ENCODE measurements at regions not wholly inside any gene's neighbourhood (a gene's known extent, or its start where the extent isn't known, plus 50 kb on each side); places are given as distances from the start of the nearest gene placed in this dataset.

DNA sequence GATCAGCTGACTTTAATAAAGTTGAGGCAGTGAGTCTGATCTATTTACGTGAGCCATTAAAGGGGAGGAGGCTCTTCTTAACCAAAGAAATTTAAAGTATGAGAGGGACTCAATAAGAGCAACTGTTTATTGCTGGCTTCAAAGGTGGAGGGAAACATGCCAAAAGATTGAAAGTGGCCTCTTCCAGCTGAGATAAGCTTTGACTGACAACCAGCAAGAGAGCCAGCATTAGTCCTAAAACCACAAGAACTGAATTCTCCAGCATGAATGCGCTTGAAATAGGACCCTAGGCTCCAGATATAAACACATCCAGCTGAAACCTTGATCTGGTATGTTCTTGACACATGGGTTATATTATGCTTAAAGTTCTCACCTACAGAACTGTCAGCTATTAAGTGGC lies 123.1 kb upstream of the GJE1 start:
- DNase-seq (ENCODE audit: low read depth): no peak
- H3K4me3 ChIP-seq (ENCODE audit: low read length): no peak overlapping the region
- TF ChIP-seq, protein P1, sequence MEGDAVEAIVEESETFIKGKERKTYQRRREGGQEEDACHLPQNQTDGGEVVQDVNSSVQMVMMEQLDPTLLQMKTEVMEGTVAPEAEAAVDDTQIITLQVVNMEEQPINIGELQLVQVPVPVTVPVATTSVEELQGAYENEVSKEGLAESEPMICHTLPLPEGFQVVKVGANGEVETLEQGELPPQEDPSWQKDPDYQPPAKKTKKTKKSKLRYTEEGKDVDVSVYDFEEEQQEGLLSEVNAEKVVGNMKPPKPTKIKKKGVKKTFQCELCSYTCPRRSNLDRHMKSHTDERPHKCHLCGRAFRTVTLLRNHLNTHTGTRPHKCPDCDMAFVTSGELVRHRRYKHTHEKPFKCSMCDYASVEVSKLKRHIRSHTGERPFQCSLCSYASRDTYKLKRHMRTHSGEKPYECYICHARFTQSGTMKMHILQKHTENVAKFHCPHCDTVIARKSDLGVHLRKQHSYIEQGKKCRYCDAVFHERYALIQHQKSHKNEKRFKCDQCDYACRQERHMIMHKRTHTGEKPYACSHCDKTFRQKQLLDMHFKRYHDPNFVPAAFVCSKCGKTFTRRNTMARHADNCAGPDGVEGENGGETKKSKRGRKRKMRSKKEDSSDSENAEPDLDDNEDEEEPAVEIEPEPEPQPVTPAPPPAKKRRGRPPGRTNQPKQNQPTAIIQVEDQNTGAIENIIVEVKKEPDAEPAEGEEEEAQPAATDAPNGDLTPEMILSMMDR (IDR thresholded peaks at IDR 0.05; ENCODE audit: insufficient read depth, low read depth, low read length, missing control alignments): no peak

DNA sequence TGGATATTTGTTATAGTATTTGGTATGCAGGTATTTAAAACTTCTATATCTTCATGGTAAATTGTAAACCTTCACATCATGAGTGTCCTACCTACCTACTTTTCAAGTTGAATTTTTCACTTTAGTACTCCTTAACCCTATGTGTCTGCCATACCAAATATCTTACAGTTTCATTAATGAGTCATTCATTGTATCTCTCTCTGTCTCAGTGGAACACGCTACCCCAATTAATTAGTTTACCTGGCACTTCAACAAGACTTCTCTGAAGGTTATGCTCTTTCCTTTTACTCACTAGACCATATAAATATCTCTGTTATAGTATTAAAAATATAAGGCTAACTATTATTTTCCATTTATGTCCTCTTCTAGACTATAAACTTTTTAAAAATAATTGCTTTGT lies 123.9 kb upstream of the GJE1 start:
- TF ChIP-seq, protein P1 (IDR thresholded peaks at IDR 0.05; ENCODE audit: insufficient read depth, low read depth, low read length, missing control alignments): no peak
- DNase-seq (ENCODE audit: low read depth): peak; percentile 29
- H3K4me3 ChIP-seq (ENCODE audit: low read length): no peak overlapping the region

DNA sequence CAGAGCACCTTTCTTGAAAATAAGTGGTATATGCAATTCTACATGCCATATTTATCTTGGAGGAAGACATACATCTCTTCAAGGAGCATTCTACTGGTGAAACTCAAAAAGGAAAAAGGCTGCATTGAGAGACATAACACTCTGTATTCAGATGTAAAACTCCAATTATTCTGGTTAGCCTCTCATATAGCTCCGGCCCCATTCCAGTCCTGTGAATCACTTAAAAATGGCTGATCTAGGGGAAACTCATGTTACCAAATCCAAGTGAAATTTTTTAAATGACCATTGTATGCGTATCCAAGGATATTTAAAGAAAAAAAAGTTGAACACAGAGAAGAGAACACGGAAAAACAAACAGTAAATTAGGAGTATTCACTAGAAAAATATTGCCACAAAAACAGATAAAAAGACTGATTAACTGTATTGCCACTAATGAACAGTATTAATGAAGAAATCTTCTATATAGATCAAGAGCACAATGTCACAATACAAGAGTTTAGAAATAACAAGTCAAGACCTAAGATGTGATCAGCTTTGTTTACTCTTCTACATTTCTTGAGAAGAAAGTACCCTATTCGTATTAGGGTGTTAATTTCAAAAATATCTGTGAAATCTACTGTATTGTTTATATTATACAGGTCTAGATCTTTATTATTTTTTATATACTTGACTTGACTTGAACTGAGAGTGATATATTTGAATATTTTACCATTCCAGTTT lies 124.5 kb upstream of the GJE1 start:
- DNase-seq (ENCODE audit: low read depth): peak; percentile 7
- no peak overlapping the region for H3K4me3 ChIP-seq (ENCODE audit: low read length)
- TF ChIP-seq, protein P1 (IDR thresholded peaks at IDR 0.05; ENCODE audit: insufficient read depth, low read depth, low read length, missing control alignments): no peak

DNA sequence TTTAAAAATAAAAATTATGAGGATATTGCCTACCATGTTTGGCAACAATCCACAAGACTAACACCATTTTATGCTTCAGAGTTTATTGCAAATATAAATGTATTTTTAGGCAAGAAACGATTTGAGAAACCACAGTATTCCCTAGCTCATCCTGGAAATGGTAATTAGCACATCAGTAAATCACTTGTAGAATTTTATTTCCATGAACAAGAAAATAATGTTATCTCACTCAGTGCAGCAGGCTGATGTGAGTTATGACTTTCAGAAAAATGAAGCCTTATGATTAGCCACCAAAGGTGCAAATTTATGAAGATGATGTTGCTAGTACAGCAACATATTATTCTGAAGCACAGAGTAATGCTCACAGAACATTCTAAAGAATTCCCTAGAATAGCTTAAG lies 127.7 kb upstream of the GJE1 start:
- DNase-seq (ENCODE audit: low read depth): no peak
- TF ChIP-seq, protein P1 (IDR thresholded peaks at IDR 0.05; ENCODE audit: insufficient read depth, low read depth, low read length, missing control alignments): no peak

DNA sequence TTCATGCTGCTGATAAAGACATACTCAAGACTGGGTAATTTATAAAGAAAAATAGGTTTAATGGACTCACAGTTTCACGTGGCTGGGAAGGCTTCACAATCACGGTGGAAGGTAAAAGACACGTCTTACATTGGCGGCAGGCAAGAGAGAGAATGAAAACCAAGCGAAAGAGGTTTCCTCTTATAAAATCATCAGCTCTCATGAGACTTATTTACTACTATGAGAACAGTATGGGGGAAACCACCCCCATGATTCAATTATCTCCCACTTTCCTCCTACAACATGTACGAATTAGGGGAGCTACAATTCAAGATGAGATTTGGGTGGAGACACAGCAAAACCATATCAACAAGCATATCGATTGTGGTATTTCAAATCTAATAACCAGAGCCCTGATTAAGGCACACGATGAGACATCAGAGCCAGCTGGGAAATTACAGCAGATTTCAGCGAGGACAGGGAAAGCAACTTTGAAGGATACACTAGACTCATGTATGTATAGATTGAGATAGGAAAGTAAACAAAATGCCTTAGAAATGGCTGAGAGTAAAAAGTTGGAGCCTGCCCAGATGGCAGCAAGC lies 129.8 kb upstream of the GJE1 start:
- no peak for DNase-seq (ENCODE audit: low read depth)
- TF ChIP-seq, protein P1 (IDR thresholded peaks at IDR 0.05; ENCODE audit: insufficient read depth, low read depth, low read length, missing control alignments): no peak
- no peak overlapping the region for H3K4me3 ChIP-seq (ENCODE audit: low read length)

More for the DNA sequence above, 127.7 kb upstream of the GJE1 start:
- H3K4me3 ChIP-seq (ENCODE audit: low read length): no peak overlapping the region

DNA sequence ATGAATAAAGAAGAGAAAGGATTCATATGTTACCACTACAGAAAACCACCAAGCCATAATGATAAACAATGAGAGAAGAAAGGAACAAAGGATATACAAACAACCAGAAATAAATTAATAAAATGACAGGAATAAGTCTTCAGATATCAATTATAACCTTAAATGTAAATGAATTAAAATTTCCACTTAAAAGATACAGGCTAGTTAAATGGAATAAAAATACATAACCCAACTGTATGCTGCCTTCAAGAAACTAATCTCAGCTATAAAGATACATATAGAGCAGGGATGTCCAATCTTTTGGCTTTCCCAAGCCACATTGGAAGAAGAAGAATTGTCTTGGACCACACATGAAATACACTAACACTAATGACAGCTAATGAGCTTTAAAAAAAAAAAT lies 135.9 kb upstream of the GJE1 start:
- TF ChIP-seq, protein P1 (IDR thresholded peaks at IDR 0.05; ENCODE audit: insufficient read depth, low read depth, low read length, missing control alignments): no peak
- no peak for DNase-seq (ENCODE audit: low read depth)
- no peak overlapping the region for H3K4me3 ChIP-seq (ENCODE audit: low read length)

DNA sequence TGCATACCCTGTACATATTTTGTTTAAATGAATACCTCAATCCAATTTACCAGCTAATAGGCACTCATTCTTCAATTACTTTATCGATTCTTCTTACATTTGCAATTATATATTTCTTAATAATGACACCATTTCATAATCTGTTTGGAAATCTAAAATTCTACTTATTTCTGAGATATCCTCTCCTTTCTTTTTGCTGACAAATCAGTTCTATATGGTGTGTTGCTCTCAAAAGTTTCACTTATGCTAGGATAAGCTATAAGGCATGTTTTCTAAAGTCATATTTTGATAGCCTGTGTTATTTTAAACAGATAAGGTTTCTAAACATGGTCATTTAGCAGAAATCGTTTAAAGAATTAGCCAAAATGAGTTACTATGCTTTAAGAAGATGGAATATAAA lies 140.6 kb upstream of the GJE1 start:
- TF ChIP-seq, protein P1 (IDR thresholded peaks at IDR 0.05; ENCODE audit: insufficient read depth, low read depth, low read length, missing control alignments): no peak
- DNase-seq (ENCODE audit: low read depth): no peak
- H3K4me3 ChIP-seq (ENCODE audit: low read length): no peak overlapping the region

All from epithelial cell of esophagus (primary cell).